ENCODE measurements at regions not wholly inside any gene's neighbourhood (a gene's known extent, or its start where the extent isn't known, plus 50 kb on each side); places are given as distances from the start of the nearest gene placed in this dataset.

DNA sequence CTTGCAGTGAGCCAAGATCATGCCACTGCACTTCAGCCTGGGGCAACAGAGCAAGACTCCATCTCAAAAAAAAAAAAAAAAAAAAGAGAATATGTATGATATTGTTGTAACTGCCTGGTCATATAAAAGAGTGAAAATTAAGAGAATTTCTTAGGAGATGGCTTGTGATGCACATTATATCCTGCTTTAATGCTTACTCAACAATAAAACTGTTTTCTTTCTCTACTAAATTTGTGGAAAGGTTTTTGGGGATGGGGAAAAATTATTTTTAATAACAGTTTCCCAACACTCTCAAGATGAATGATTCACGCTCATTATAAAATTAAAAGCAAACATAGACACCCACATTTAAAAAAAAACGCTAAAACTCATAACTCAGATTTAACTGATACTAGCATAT lies 1163.0 kb downstream of the SI start:
- WGBS, 2 donors, result 88 to 91% methylated on average over 2 of the region's 2 CpGs
- Histone ChIP-seq H3K9me3 (ENCODE audit: control insufficient read depth in 4 of 4, insufficient read depth in 3 of 4, low read length in 3 of 4) (no peaks in the 10 kb centered on the region), H3K27ac (ENCODE audit: low read depth in 1 of 2, low read length in 1 of 2) (no peak overlapping the region), H3K27me3 (ENCODE audit: control insufficient read depth in 3 of 3, insufficient read depth in 3 of 3, low read length in 2 of 3) (no peaks in the 10 kb centered on the region), H3K4me3 (no peak overlapping the region), H3K4me1 (ENCODE audit: control insufficient read depth in 5 of 5, insufficient read depth in 5 of 5, low read length in 5 of 5) (no peaks in the 10 kb centered on the region), H3K36me3 (ENCODE audit: control insufficient read depth in 4 of 4, insufficient read depth in 4 of 4, low read length in 4 of 4) (no peaks in the 10 kb centered on the region), H3K9ac (ENCODE audit: insufficient read depth in 1 of 2, low read length in 2 of 2) (no peak overlapping the region)
- ATAC-seq (ENCODE audit: insufficient read depth, low FRiP score), result no peak
- TF ChIP-seq, protein P1, sequence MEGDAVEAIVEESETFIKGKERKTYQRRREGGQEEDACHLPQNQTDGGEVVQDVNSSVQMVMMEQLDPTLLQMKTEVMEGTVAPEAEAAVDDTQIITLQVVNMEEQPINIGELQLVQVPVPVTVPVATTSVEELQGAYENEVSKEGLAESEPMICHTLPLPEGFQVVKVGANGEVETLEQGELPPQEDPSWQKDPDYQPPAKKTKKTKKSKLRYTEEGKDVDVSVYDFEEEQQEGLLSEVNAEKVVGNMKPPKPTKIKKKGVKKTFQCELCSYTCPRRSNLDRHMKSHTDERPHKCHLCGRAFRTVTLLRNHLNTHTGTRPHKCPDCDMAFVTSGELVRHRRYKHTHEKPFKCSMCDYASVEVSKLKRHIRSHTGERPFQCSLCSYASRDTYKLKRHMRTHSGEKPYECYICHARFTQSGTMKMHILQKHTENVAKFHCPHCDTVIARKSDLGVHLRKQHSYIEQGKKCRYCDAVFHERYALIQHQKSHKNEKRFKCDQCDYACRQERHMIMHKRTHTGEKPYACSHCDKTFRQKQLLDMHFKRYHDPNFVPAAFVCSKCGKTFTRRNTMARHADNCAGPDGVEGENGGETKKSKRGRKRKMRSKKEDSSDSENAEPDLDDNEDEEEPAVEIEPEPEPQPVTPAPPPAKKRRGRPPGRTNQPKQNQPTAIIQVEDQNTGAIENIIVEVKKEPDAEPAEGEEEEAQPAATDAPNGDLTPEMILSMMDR (IDR thresholded peaks at IDR 0.05; ENCODE audit: control extremely low read depth, extremely low read depth), result no peak
- DNase-seq, result no peak

DNA sequence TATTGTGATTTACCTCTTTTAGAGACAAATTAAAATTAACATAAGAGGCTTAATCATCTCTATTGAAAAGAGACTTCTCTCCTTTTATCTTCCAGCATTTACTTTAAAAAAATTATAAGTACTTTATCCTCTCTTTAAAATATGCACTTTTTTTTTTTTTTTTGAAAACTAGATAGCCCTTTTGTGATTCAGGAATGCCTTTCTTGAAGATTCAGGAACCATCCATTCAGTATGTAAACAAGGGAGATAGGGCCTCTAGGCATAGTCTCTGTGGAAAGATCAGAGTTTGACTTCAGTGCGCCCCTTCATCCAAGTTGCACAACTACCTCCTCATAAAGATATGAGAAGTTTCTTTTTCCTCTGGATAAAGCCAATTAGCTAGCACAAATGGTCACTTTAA lies 1163.7 kb downstream of the SI start:
- no peak for ATAC-seq (ENCODE audit: insufficient read depth, low FRiP score)
- TF ChIP-seq, protein P1 (IDR thresholded peaks at IDR 0.05; ENCODE audit: control extremely low read depth, extremely low read depth), result no peak

DNA sequence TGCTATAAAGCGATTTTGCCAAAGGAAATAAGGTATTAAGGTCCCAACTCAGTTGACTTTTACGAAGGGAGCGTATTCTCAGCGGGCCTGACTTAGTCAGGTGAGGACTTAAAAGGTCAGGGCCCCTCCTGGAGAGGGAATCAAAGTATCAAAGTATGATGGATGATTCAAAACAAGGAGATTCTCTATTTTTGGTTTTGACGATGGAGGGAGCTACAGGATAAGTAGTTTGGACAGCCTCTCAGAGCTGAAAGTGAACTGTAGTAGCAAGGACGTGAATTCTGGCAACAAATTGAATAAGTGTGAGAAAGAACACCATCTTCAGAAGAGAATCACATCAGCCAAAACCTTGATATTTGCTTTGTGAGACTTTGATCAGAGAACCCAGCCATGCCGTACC lies 1186.5 kb downstream of the SI start:
- H3K27me3 ChIP-seq (ENCODE audit: control insufficient read depth in 3 of 3, insufficient read depth in 3 of 3, low read length in 2 of 3), result no peaks in the 10 kb centered on the region
- TF ChIP-seq, protein P1 (IDR thresholded peaks at IDR 0.05; ENCODE audit: control extremely low read depth, extremely low read depth), result no peak
- H3K36me3 ChIP-seq (ENCODE audit: control insufficient read depth in 4 of 4, insufficient read depth in 4 of 4, low read length in 4 of 4), result no peaks in the 10 kb centered on the region
- no peaks in the 10 kb centered on the region for H3K9me3 ChIP-seq (ENCODE audit: control insufficient read depth in 4 of 4, insufficient read depth in 3 of 4, low read length in 3 of 4)
- ATAC-seq (ENCODE audit: insufficient read depth, low FRiP score) (no peak), DNase-seq (no peak)
- H3K27ac ChIP-seq (ENCODE audit: low read depth in 1 of 2, low read length in 1 of 2), result no peak overlapping the region
- H3K9ac ChIP-seq (ENCODE audit: insufficient read depth in 1 of 2, low read length in 2 of 2), result no peak overlapping the region
- no peak overlapping the region for H3K4me3 ChIP-seq
- 84 to 88% methylated on average over 7 of the region's 7 CpGs for WGBS, 2 donors
- no peaks in the 10 kb centered on the region for H3K4me1 ChIP-seq (ENCODE audit: control insufficient read depth in 5 of 5, insufficient read depth in 5 of 5, low read length in 5 of 5)

More for the DNA sequence above, 1163.7 kb downstream of the SI start:
- DNase-seq, result no peak
- WGBS, 2 donors, result 82 to 91% methylated on average over 1 of the region's 1 CpG
- H3K27ac ChIP-seq (ENCODE audit: low read depth in 1 of 2, low read length in 1 of 2), result no peak overlapping the region
- no peaks in the 10 kb centered on the region for H3K4me1 ChIP-seq (ENCODE audit: control insufficient read depth in 5 of 5, insufficient read depth in 5 of 5, low read length in 5 of 5)
- no peak overlapping the region for H3K4me3 ChIP-seq
- H3K27me3 ChIP-seq (ENCODE audit: control insufficient read depth in 3 of 3, insufficient read depth in 3 of 3, low read length in 2 of 3), result no peaks in the 10 kb centered on the region
- no peaks in the 10 kb centered on the region for H3K36me3 ChIP-seq (ENCODE audit: control insufficient read depth in 4 of 4, insufficient read depth in 4 of 4, low read length in 4 of 4)
- H3K9ac ChIP-seq (ENCODE audit: insufficient read depth in 1 of 2, low read length in 2 of 2), result no peak overlapping the region
- H3K9me3 ChIP-seq (ENCODE audit: control insufficient read depth in 4 of 4, insufficient read depth in 3 of 4, low read length in 3 of 4), result no peaks in the 10 kb centered on the region

DNA sequence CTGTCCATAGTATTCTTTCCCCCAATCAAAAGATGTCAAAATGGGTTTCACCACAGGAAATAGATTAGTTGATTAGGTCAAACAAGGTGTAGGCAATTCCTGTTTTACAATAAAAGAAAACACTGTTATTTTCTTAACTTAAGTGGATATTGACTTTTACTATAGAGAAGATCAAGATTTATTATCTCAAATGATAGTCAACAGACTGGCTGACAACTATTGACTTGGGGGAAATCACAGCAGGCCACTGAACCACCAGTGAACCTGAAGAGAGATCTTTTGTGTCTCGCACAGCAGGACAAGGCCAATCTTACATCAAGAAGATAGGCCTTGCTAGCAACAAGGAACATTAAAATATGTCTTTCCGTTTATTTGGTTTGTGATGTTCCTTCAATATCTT lies 1187.6 kb downstream of the SI start:
- TF ChIP-seq, protein P1 (IDR thresholded peaks at IDR 0.05; ENCODE audit: control extremely low read depth, extremely low read depth), result no peak
- H3K9me3 ChIP-seq (ENCODE audit: control insufficient read depth in 4 of 4, insufficient read depth in 3 of 4, low read length in 3 of 4), result no peaks in the 10 kb centered on the region
- ATAC-seq (ENCODE audit: insufficient read depth, low FRiP score), result no peak
- H3K4me3 ChIP-seq, result no peak overlapping the region
- H3K4me1 ChIP-seq (ENCODE audit: control insufficient read depth in 5 of 5, insufficient read depth in 5 of 5, low read length in 5 of 5), result no peaks in the 10 kb centered on the region
- H3K27me3 ChIP-seq (ENCODE audit: control insufficient read depth in 3 of 3, insufficient read depth in 3 of 3, low read length in 2 of 3), result no peaks in the 10 kb centered on the region
- no peak overlapping the region for H3K9ac ChIP-seq (ENCODE audit: insufficient read depth in 1 of 2, low read length in 2 of 2)
- no peak for DNase-seq
- WGBS, 2 donors, result 65 to 87% methylated on average over 2 of the region's 2 CpGs
- H3K36me3 ChIP-seq (ENCODE audit: control insufficient read depth in 4 of 4, insufficient read depth in 4 of 4, low read length in 4 of 4), result no peaks in the 10 kb centered on the region
- no peak overlapping the region for H3K27ac ChIP-seq (ENCODE audit: low read depth in 1 of 2, low read length in 1 of 2)

Measured in lung (tissue), 11 donors.